Posterior vena cava (tissue), 2 donors: ENCODE measurements at regions not wholly inside any gene's neighbourhood (a gene's known extent, or its start where the extent isn't known, plus 50 kb on each side); places are given as distances from the start of the nearest gene placed in this dataset.
"Not testable (repeated sequence)": the region's sequence is repeated elsewhere in the genome, so short reads cannot be mapped to it uniquely, and the experiment has no call there.

ENCODE experiments used
- DNase-seq: peaks from one replicate; pipeline ENCODE4 v3.0.0-alpha.2; 2020; ENCODE audit warnings: low spot score
- intact Hi-C, 2 donors: fragments of 100-400 bp; cut with DNase I; formaldehyde crosslinking; loops; one replicate each; pipeline versions ENCODE4 v1.14.1 to v1.14.2; 2022 to 2023
- donor health status: DM: yes; HTN: yes; CAD: no.
- donor health status: DM: yes; HTN: yes; CAD: no.

- intact Hi-C loops: no loop called here
- no peak for DNase-seq
Observed at GRCh38 chr2:142426064-142426463, 295.2 kb upstream of the LRP1B start.

- no peak for DNase-seq
Observed at GRCh38 chr2:142425551-142425950, 294.7 kb upstream of the LRP1B start.

DNA sequence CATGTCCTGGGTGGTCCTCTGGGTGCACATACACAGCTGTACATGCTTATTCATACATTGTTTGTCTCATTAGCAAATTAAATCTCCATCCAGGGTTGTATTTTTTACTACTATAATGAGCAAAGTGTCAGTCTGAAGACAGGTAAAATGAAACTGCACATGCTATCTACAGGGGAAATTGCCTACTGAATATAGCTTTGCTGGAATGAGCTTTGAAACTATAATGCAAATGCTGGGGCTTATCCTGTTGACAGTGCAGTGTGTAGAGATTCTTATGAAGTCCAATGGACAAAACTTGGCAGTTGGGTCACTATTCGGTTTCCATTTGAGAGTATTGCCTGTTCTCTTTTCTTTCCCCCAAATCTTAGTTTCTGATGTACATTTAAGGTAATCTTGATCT, 292.8 kb upstream of the LRP1B start:
- DNase-seq: no peak
- intact Hi-C loops: no loop called here

More at GRCh38 chr2:142425551-142425950, 294.7 kb upstream of the LRP1B start:
- intact Hi-C loops: no loop called here

DNA sequence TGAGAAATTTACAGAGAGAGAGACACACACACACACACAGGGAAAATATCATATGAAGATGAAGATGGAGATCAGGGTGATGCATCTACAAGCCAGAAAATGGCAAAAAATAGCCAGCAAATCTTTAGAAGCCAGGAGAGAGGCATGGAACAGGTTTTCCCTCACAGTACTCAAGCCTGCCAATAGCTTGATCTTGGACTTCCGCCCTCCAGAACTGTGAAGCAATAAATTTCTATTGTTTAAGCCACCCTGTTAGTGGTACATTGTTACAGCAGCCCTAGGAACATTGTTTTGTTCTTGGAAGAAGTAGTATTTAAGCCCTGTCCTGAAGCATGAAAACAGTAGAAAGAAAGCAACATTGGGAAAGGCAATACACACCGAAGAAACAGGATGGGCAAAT, 292.0 kb upstream of the LRP1B start:
- intact Hi-C loops: no loop called here
- no peak for DNase-seq

- intact Hi-C loops: no loop called here
- DNase-seq: no peak
Observed at GRCh38 chr2:142422041-142422440, 291.2 kb upstream of the LRP1B start.

DNA sequence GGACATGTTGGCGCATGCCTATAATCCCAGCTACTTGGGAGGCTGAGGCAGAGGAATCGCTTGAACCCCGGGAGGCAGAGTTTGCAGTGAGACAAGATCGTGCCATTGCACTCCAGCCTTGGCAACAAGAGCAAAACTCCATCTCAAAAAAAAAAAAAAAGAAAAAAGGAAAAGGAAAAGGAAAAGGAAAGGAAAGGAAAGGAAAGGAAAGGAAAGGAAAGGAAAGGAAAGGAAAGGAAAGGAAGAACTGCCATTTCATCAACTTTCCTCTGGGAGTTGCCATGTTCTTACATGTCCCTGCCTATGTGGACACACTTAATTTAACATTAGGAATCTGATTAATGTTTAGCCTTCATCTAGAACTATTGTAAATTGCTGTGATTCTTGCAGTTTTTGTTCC, 287.9 kb upstream of the LRP1B start:
- intact Hi-C loops, DNase-seq: not testable (repeated sequence)

- intact Hi-C loops: no loop called here
- no peak for DNase-seq
Observed at GRCh38 chr2:142416996-142417395, 286.2 kb upstream of the LRP1B start.

DNA sequence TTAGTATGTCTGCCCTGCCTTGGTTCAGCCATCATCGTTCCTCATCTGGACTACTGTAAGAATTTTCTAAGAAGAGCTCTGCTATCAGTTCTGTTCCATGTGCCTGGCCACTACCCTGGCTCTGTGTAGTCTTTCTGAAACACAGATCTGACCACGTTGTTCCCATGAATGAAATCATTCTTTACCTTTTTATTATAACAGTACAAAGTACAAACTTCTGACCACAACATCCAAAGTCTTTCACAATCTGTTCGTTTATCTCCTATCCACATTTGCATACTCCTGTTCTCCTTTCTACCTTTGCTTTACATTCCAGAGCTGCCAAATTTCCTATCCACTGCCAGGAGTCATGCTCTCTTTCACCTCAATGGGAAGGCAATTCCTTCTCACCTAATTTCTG, 284.6 kb upstream of the LRP1B start:
- intact Hi-C loops: no loop called here
- DNase-seq: no peak

DNA sequence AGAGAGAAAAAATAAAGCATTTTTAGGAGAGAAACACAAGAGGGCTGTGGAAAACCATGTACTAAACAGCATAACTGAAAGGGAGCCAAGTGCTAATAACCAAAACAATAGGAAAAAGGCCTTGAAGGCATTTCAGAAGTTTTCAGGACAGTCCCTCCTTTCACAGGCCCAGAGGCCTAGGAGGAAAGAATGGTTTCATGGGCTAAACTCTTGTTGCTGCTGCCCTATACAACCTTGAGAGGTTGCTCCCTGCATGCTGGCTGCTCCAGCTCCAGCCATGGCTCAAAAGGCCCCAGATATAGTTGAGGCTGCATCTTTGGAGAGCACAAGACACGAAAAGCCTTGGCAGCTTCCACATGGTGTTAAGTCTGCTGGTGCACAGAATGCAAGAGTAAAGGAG, 267.4 kb upstream of the LRP1B start:
- no peak for DNase-seq
- intact Hi-C loops: no loop called here

- intact Hi-C loops: no loop called here
- DNase-seq: no peak
Observed at GRCh38 chr2:142395291-142395690, 264.5 kb upstream of the LRP1B start.

GRCh38 chr2:142380372-142380771, 249.6 kb upstream of the LRP1B start:
- intact Hi-C loops: no loop called here
- no peak for DNase-seq

GRCh38 chr2:142362069-142362468, 231.3 kb upstream of the LRP1B start:
- intact Hi-C loops, DNase-seq: not testable (repeated sequence)

GRCh38 chr2:142347751-142348150, 216.9 kb upstream of the LRP1B start:
- no peak for DNase-seq
- intact Hi-C loops: no loop called here

DNA sequence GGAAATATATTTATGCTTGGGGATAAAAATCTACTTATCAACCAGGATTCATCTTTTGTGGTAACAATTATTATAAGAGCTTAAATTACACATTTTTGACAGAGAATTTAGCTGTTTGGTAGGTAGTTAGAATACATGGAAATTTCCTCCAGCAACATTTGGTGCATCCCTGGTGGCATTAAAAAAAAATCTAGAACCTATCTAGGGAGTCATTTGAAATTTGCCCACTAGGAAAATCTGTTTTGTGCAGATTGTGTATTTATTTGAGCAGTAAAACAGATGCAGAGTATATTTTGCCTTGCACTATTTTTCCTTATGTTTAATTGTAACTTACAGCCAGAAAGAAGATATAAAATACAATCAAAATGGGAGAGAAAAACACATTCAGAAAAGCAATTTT, 208.4 kb upstream of the LRP1B start:
- no peak for DNase-seq

GRCh38 chr2:142332196-142332595, 201.4 kb upstream of the LRP1B start:
- intact Hi-C loops: no loop called here
- DNase-seq: no peak

More for the DNA sequence above, 208.4 kb upstream of the LRP1B start:
- intact Hi-C loops: no loop called here

DNA sequence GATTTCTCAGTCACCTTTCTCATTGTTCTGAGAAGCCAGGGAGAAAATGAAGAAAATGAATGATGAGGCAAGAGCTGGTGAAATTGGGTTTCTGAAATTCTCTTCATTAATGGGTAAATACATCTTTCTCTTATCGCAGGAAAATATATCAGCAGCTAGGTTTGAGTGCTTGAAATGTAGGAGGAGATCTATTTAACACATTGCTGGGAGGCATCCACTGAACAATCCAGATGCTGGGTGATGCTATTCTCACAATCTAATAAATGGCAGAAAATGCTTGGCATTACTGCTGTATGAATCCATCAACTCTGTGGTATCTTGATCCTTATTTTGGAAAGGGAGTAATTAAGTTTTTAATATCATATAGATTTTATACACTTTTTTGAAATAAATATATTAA, 199.6 kb upstream of the LRP1B start:
- intact Hi-C loops: no loop called here
- no peak for DNase-seq

DNA sequence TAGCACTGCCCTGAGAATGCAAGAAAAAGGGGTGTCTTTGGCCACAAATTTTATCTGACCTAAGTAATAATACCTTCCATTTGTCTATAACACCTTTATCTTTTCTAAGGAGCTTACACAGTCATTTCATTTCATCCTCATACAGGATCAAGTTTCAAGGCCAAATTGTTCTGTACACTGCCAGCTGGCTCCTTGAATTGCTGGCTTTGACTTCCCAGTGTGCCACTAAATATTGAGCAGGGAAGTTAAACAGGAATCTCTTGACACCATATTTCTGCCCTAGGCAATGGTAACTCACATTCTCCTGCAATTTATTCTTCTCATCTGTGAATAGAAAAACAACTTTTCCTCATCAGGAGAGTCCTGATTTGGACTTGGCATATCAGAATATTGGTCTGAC, 195.1 kb upstream of the LRP1B start:
- intact Hi-C loops: no loop called here
- DNase-seq: no peak

- no peak for DNase-seq
- intact Hi-C loops: no loop called here
Observed at GRCh38 chr2:142323206-142323605, 192.4 kb upstream of the LRP1B start.

GRCh38 chr2:142321706-142322280, 191.0 kb upstream of the LRP1B start:
- intact Hi-C loops: no loop called here
- no peak for DNase-seq

GRCh38 chr2:142320067-142320466, 189.3 kb upstream of the LRP1B start:
- intact Hi-C loops: no loop called here
- no peak for DNase-seq

- no peak for DNase-seq
- intact Hi-C loops: no loop called here
Observed at GRCh38 chr2:142316049-142316448, 185.2 kb upstream of the LRP1B start.

GRCh38 chr2:142315346-142315745, 184.5 kb upstream of the LRP1B start:
- DNase-seq: no peak
- intact Hi-C loops: no loop called here
